Chondrocyte (in vitro differentiated cells): ENCODE measurements at regions not wholly inside any gene's neighbourhood (a gene's known extent, or its start where the extent isn't known, plus 50 kb on each side); places are given as distances from the start of the nearest gene placed in this dataset.

Experiments
- DNase-seq: peaks from one replicate; pipeline ENCODE4 v3.0.0; 2021; ENCODE audit warnings: mixed read lengths, low spot score
- H3K27ac Mint-ChIP-seq: one replicate; pipeline ENCODE4 v1.8.0; 2021; ENCODE audit warnings: mild to moderate bottlenecking, moderate library complexity, mixed read lengths; ENCODE audit not compliant: unreplicated experiment
- H3K27me3 Mint-ChIP-seq: 2 replicates; pipeline ENCODE4 v1.8.0; 2021; ENCODE audit warnings: low read depth, mixed read lengths
- H3K36me3 Mint-ChIP-seq: 2 replicates; pipeline ENCODE4 v1.8.0; 2021; ENCODE audit warnings: low read depth, mixed read lengths
- H3K4me1 Mint-ChIP-seq: 2 replicates; pipeline ENCODE4 v1.8.0; 2021; ENCODE audit warnings: low read depth, mild to moderate bottlenecking, mixed read lengths
- H3K4me3 Mint-ChIP-seq: one replicate; pipeline ENCODE4 v1.8.0; 2021; ENCODE audit warnings: mild to moderate bottlenecking, moderate library complexity, mixed read lengths; ENCODE audit not compliant: unreplicated experiment
- H3K9me3 Mint-ChIP-seq: 2 replicates; pipeline ENCODE4 v1.8.0; 2021; ENCODE audit warnings: low read depth, mixed read lengths
- TF ChIP-seq, protein P1 (sequence below): fragments of 200-600 bp; sonication (generic); IDR thresholded peaks from 2 replicates; pipeline ENCODE4 v1.5.0; 2021; ENCODE audit warnings: antibody characterized with exemption, mild to moderate bottlenecking, moderate library complexity

- Mint-ChIP-seq H3K27ac (no peak overlapping the region), H3K27me3 (peaks cover 13% of the 10 kb centered on the region), H3K4me1 (no peaks in the 10 kb centered on the region), H3K9me3 (no peaks in the 10 kb centered on the region), H3K4me3 (no peak overlapping the region), H3K36me3 (no peaks in the 10 kb centered on the region)
- no peak for DNase-seq
- TF ChIP-seq, protein P1, sequence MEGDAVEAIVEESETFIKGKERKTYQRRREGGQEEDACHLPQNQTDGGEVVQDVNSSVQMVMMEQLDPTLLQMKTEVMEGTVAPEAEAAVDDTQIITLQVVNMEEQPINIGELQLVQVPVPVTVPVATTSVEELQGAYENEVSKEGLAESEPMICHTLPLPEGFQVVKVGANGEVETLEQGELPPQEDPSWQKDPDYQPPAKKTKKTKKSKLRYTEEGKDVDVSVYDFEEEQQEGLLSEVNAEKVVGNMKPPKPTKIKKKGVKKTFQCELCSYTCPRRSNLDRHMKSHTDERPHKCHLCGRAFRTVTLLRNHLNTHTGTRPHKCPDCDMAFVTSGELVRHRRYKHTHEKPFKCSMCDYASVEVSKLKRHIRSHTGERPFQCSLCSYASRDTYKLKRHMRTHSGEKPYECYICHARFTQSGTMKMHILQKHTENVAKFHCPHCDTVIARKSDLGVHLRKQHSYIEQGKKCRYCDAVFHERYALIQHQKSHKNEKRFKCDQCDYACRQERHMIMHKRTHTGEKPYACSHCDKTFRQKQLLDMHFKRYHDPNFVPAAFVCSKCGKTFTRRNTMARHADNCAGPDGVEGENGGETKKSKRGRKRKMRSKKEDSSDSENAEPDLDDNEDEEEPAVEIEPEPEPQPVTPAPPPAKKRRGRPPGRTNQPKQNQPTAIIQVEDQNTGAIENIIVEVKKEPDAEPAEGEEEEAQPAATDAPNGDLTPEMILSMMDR = no peak
Observed at GRCh38 chr15:55033574-55033973, 163.2 kb downstream of the RSL24D1 start.

GRCh38 chr15:55031727-55032126, 165.0 kb downstream of the RSL24D1 start:
- no peaks in the 10 kb centered on the region for H3K9me3 Mint-ChIP-seq
- no peak overlapping the region for H3K27ac Mint-ChIP-seq
- no peak overlapping the region for H3K4me3 Mint-ChIP-seq
- TF ChIP-seq, protein P1 = no peak
- DNase-seq = no peak
- H3K36me3 Mint-ChIP-seq = no peaks in the 10 kb centered on the region
- no peaks in the 10 kb centered on the region for H3K4me1 Mint-ChIP-seq
- peaks cover 8% of the 10 kb centered on the region for H3K27me3 Mint-ChIP-seq

DNA sequence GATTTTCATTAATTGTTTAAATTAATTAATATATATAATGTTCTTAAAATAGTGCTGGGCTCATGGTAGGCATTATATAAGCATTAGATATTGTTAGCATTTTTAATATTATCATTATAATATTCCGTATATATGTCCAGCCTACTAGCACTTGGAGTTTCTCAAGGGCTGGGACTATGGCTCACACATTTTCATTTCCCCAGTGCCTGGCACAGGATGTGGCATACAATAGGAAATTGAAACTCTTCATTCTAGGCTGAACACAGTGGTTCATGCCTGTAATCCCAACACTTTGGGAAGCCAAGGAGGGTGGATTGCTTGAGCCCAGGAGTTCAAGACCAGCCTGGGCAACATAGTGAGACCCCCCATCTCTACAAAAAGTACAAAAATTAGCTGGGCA, 170.4 kb downstream of the RSL24D1 start:
- TF ChIP-seq, protein P1 = no peak
- no peak overlapping the region for H3K27ac Mint-ChIP-seq
- H3K27me3 Mint-ChIP-seq = peaks cover 5% of the 10 kb centered on the region
- H3K4me1 Mint-ChIP-seq = no peaks in the 10 kb centered on the region
- no peak for DNase-seq
- no peaks in the 10 kb centered on the region for H3K36me3 Mint-ChIP-seq
- no peaks in the 10 kb centered on the region for H3K9me3 Mint-ChIP-seq
- H3K4me3 Mint-ChIP-seq = no peak overlapping the region

- Mint-ChIP-seq H3K27ac (no peak overlapping the region), H3K4me3 (no peak overlapping the region), H3K9me3 (no peaks in the 10 kb centered on the region), H3K27me3 (peaks cover 9% of the 10 kb centered on the region), H3K4me1 (no peaks in the 10 kb centered on the region), H3K36me3 (no peaks in the 10 kb centered on the region)
- DNase-seq = no peak
- TF ChIP-seq, protein P1 = no peak
Observed at GRCh38 chr15:55017635-55018034, 179.1 kb downstream of the RSL24D1 start.

- no peaks in the 10 kb centered on the region for H3K36me3 Mint-ChIP-seq
- H3K27me3 Mint-ChIP-seq = peaks cover 9% of the 10 kb centered on the region
- H3K9me3 Mint-ChIP-seq = no peaks in the 10 kb centered on the region
- no peak for DNase-seq
- H3K4me1 Mint-ChIP-seq = no peaks in the 10 kb centered on the region
- TF ChIP-seq, protein P1 = no peak
- no peak overlapping the region for H3K4me3 Mint-ChIP-seq
- H3K27ac Mint-ChIP-seq = no peak overlapping the region
Observed at GRCh38 chr15:55016225-55016624, 180.5 kb downstream of the RSL24D1 start.
